Ascending aorta (tissue), 2 donors: ENCODE measurements at regions not wholly inside any gene's neighbourhood (a gene's known extent, or its start where the extent isn't known, plus 50 kb on each side); places are given as distances from the start of the nearest gene placed in this dataset.

Experiments used
- DNase-seq, 2 donors: peaks; one replicate each; pipeline ENCODE4 v3.0.0-alpha.2; 2019; ENCODE audit warnings: low spot score in 2 of 2
- H3K27ac ChIP-seq, 2 donors: fragments of 200-600 bp; sonication (generic); one replicate each; pipeline ENCODE4 v1.5.1; 2016 to 2017; ENCODE audit warnings: mild to moderate bottlenecking in 1 of 2
- H3K27me3 ChIP-seq: fragments of 200-600 bp; sonication (generic); one replicate; pipeline ENCODE4 v1.5.1; 2017
- H3K36me3 ChIP-seq, 2 donors: fragments of 200-600 bp; sonication (generic); one replicate each; pipeline ENCODE4 v1.5.1; 2016
- H3K4me1 ChIP-seq, 2 donors: fragments of 200-600 bp; sonication (generic); one replicate each; pipeline ENCODE4 v1.5.1; 2016 to 2017; ENCODE audit warnings: mild to moderate bottlenecking in 1 of 2
- H3K4me3 ChIP-seq, 2 donors: fragments of 200-600 bp; sonication (generic); one replicate each; pipeline ENCODE4 v1.5.1; 2016 to 2017; ENCODE audit warnings: mild to moderate bottlenecking in 1 of 2
- H3K9me3 ChIP-seq, 2 donors: fragments of 200-600 bp; sonication (generic); one replicate each; pipeline ENCODE4 v1.5.1; 2016
- CTCF ChIP-seq, 3 experiments: fragments of 200-600 bp in 2 of 3; fragments of 450-650 bp in 1 of 3; sonication (generic) in 2 of 3; IDR thresholded peaks; one replicate each; pipeline ENCODE4 v1.5.1; 2016 to 2019; ENCODE audit warnings: antibody characterized with exemption in 3 of 3, mild to moderate bottlenecking in 1 of 3, moderate library complexity in 1 of 3
- intact Hi-C: fragments of 100-400 bp; cut with DNase I; formaldehyde crosslinking; loops from one replicate; pipeline ENCODE4 v1.15.1; 2023

GRCh38 chr16:86189934-86190333 lies 291.0 kb downstream of the IRF8 start:
- Histone ChIP-seq H3K27ac (no peak overlapping the region), H3K4me3 (no peak overlapping the region), H3K27me3 (no peaks in the 10 kb centered on the region), H3K36me3 (no peaks in the 10 kb centered on the region), H3K4me1 (no peaks in the 10 kb centered on the region), H3K9me3 (no peaks in the 10 kb centered on the region)
- intact Hi-C loops, result no loop called here
- no peak for TF ChIP-seq CTCF (IDR thresholded peaks at IDR 0.05)
- DNase-seq, result no peak

GRCh38 chr16:86191663-86192062 lies 292.7 kb downstream of the IRF8 start:
- H3K4me3 ChIP-seq, result no peak overlapping the region
- DNase-seq, result no peak
- no peaks in the 10 kb centered on the region for H3K9me3 ChIP-seq
- H3K27me3 ChIP-seq, result no peaks in the 10 kb centered on the region
- H3K4me1 ChIP-seq, result no peaks in the 10 kb centered on the region
- intact Hi-C loops, result no loop called here
- TF ChIP-seq CTCF (IDR thresholded peaks at IDR 0.05), result no peak
- H3K27ac ChIP-seq, result no peak overlapping the region
- H3K36me3 ChIP-seq, result no peaks in the 10 kb centered on the region

- peaks cover 3% of the 10 kb centered on the region for H3K27me3 ChIP-seq
- no peak overlapping the region for H3K27ac ChIP-seq
- no peak for DNase-seq
Observed at GRCh38 chr16:86193528-86194193, 294.7 kb downstream of the IRF8 start.

GRCh38 chr16:86195863-86196630 lies 297.1 kb downstream of the IRF8 start:
- no peaks in the 10 kb centered on the region for H3K36me3 ChIP-seq
- no peak overlapping the region for H3K4me3 ChIP-seq
- H3K27me3 ChIP-seq, result peaks cover 3% of the 10 kb centered on the region
- H3K9me3 ChIP-seq, result no peaks in the 10 kb centered on the region
- no peak for TF ChIP-seq CTCF (IDR thresholded peaks at IDR 0.05)
- intact Hi-C loops, result no loop called here
- H3K27ac ChIP-seq, result no peak overlapping the region
- DNase-seq, result no peak
- no peaks in the 10 kb centered on the region for H3K4me1 ChIP-seq

More at GRCh38 chr16:86193528-86194193, 294.7 kb downstream of the IRF8 start:
- TF ChIP-seq CTCF (IDR thresholded peaks at IDR 0.05), result no peak
- no peaks in the 10 kb centered on the region for H3K4me1 ChIP-seq
- no peaks in the 10 kb centered on the region for H3K9me3 ChIP-seq
- intact Hi-C loops, result no loop called here
- H3K4me3 ChIP-seq, result no peak overlapping the region
- H3K36me3 ChIP-seq, result no peaks in the 10 kb centered on the region

- H3K9me3 ChIP-seq, result no peaks in the 10 kb centered on the region
- DNase-seq, result no peak
- H3K4me1 ChIP-seq, result no peaks in the 10 kb centered on the region
- no peak overlapping the region for H3K27ac ChIP-seq
- H3K27me3 ChIP-seq, result peaks cover 3% of the 10 kb centered on the region
- TF ChIP-seq CTCF (IDR thresholded peaks at IDR 0.05), result no peak
- intact Hi-C loops, result no loop called here
- no peaks in the 10 kb centered on the region for H3K36me3 ChIP-seq
- H3K4me3 ChIP-seq, result no peak overlapping the region
Observed at GRCh38 chr16:86196687-86197391, 297.9 kb downstream of the IRF8 start.
